Esophagus muscularis mucosa (tissue), 3 donors: ENCODE measurements at regions not wholly inside any gene's neighbourhood (a gene's known extent, or its start where the extent isn't known, plus 50 kb on each side); places are given as distances from the start of the nearest gene placed in this dataset.

Experiments used
- POLR2A ChIP-seq: fragments of 450-650 bp; IDR thresholded peaks from one replicate; pipeline ENCODE4 v1.6.1; 2017; ENCODE audit warnings: antibody characterized with exemption, moderate library complexity, mild to moderate bottlenecking, low read depth
- POLR2AphosphoS5 ChIP-seq, 2 donors: sonication (generic); formaldehyde crosslinking; IDR thresholded peaks; one replicate each; pipeline ENCODE4 v1.6.1; 2017; ENCODE audit warnings: antibody characterized with exemption in 2 of 2
- TF ChIP-seq, protein P1 (sequence below), 3 experiments: fragments of 200-600 bp in 2 of 3; fragments of 450-650 bp in 1 of 3; sonication (generic) in 2 of 3; IDR thresholded peaks; one replicate each; pipeline ENCODE4 v1.5.1; 2017 to 2019; ENCODE audit warnings: antibody characterized with exemption in 3 of 3, mild to moderate bottlenecking in 2 of 3, moderate library complexity in 1 of 3

- TF ChIP-seq, protein P1, sequence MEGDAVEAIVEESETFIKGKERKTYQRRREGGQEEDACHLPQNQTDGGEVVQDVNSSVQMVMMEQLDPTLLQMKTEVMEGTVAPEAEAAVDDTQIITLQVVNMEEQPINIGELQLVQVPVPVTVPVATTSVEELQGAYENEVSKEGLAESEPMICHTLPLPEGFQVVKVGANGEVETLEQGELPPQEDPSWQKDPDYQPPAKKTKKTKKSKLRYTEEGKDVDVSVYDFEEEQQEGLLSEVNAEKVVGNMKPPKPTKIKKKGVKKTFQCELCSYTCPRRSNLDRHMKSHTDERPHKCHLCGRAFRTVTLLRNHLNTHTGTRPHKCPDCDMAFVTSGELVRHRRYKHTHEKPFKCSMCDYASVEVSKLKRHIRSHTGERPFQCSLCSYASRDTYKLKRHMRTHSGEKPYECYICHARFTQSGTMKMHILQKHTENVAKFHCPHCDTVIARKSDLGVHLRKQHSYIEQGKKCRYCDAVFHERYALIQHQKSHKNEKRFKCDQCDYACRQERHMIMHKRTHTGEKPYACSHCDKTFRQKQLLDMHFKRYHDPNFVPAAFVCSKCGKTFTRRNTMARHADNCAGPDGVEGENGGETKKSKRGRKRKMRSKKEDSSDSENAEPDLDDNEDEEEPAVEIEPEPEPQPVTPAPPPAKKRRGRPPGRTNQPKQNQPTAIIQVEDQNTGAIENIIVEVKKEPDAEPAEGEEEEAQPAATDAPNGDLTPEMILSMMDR (IDR thresholded peaks at IDR 0.05), result no peak
- TF ChIP-seq POLR2AphosphoS5 (IDR thresholded peaks at IDR 0.05) (no peak), POLR2A (no peak)
These were observed 810.1 kb upstream of the ZEB2 start for GRCh38 chr2:145329971-145330370.
